K562 (cell line): ENCODE measurements at regions not wholly inside any gene's neighbourhood (a gene's known extent, or its start where the extent isn't known, plus 50 kb on each side); places are given as distances from the start of the nearest gene placed in this dataset.

Experiments used
- ATAC-seq: fragments of 200-7000 bp; cut with Tn5 transposase; 3 replicates; pipeline ENCODE4 v1.9.1; 2020; ENCODE audit warnings: moderate library complexity
- BruUV-seq: library from RNA; stranded (reverse); fragments of 400-500 nt; replicated peaks from 2 replicates; lab custom pipeline; 2021; lab: Mats Ljungman, UMichigan
- CTCF ChIA-PET: fragments of 300-600 bp; formaldehyde crosslinking; extraction: SDS; loops from one replicate; lab custom pipeline; 2021; ENCODE audit warnings: low intra/inter-chr PET ratio; lab: Yijun Ruan, JAX
- POLR2A ChIA-PET: fragments of 300-600, 350-650 bp; sonication (Branson Sonifier 250); formaldehyde crosslinking; extraction: SDS; loops from one replicate; lab custom pipeline; 2021; ENCODE audit warnings: antibody characterized with exemption, inconsistent platforms; lab: Yijun Ruan, JAX
- DNase-seq, 4 experiments: peaks; one replicate each; pipeline versions ENCODE4 v3.0.0 to v3.0.0-alpha.2; 2011 to 2018; ENCODE audit warnings: low spot score in 3 of 4, mixed read lengths in 3 of 4; ENCODE audit errors: extremely low read depth in 1 of 4
- FAIRE-seq: peaks from 2 replicates; lab custom pipeline; 2011; peaks lifted over from hg19 to GRCh38; lab: Jason Lieb, UNC
- H2AFZ ChIP-seq: 2 replicates; pipeline ENCODE4 v1.6.0; 2011; ENCODE audit warnings: low read depth, low read length, control low read depth, inconsistent platforms
- H3K27ac ChIP-seq: fragments of 200-600 bp; 3 replicates; pipeline ENCODE4 v1.8.0; 2011; ENCODE audit warnings: low read depth, mild to moderate bottlenecking, control low read depth, inconsistent platforms, low read length, moderate library complexity, mixed read lengths; ENCODE audit errors: extremely low read depth
- H3K27me3 ChIP-seq, 2 experiments: fragments of 300-600 bp in 1 of 2; 2 replicates in 1 of 2; 3 replicates in 1 of 2; pipeline versions ENCODE4 v1.6.0 to v1.8.0; 2011; ENCODE audit warnings: inconsistent platforms in 2 of 2, low read length in 2 of 2, mild to moderate bottlenecking in 1 of 2, mixed read lengths in 1 of 2, moderate library complexity in 1 of 2; ENCODE audit not compliant: control insufficient read depth in 2 of 2, insufficient read depth in 2 of 2
- H3K36me3 ChIP-seq: fragments of 300-600 bp; 3 replicates; pipeline ENCODE4 v1.8.0; 2011; ENCODE audit warnings: mild to moderate bottlenecking, low read length, inconsistent platforms; ENCODE audit not compliant: control insufficient read depth, insufficient read depth
- H3K4me1 ChIP-seq, 2 experiments: fragments of 200-600 bp in 1 of 2; replicated peaks in 1 of 2; 2 replicates in 1 of 2; 3 replicates in 1 of 2; pipeline versions ENCODE4 v1.5.1 to v1.8.0; 2011; ENCODE audit warnings: inconsistent platforms in 2 of 2, low read length in 2 of 2, mild to moderate bottlenecking in 1 of 2, mixed read lengths in 1 of 2, moderate library complexity in 1 of 2; ENCODE audit not compliant: control insufficient read depth in 2 of 2, insufficient read depth in 2 of 2
- H3K4me2 ChIP-seq: 2 replicates; pipeline ENCODE4 v1.6.1; 2011; ENCODE audit warnings: low read length, control low read depth, inconsistent platforms, mixed read lengths; ENCODE audit not compliant: insufficient read depth
- H3K4me3 ChIP-seq: fragments of 200-600 bp; sonication (generic), shearing (Covaris generic); 2 replicates; pipeline ENCODE4 v1.5.1; 2016; ENCODE audit warnings: control low read depth, inconsistent platforms
- H3K79me2 ChIP-seq: fragments of 200-600 bp; 3 replicates; pipeline ENCODE4 v1.8.0; 2011; ENCODE audit warnings: low read length, inconsistent platforms; ENCODE audit not compliant: control insufficient read depth, insufficient read depth
- H3K9ac ChIP-seq, 2 experiments: 2 replicates each; pipeline versions ENCODE4 v1.6.0 to v1.6.1; 2011; ENCODE audit warnings: low read depth in 2 of 2, low read length in 2 of 2, control low read depth in 1 of 2, inconsistent platforms in 1 of 2, mild to moderate bottlenecking in 1 of 2, mixed read lengths in 1 of 2; ENCODE audit not compliant: insufficient read depth in 1 of 2
- H3K9me1 ChIP-seq: one replicate; pipeline ENCODE4 v1.6.0; 2011; ENCODE audit warnings: inconsistent platforms, mild to moderate bottlenecking, low read length, moderate library complexity; ENCODE audit not compliant: control insufficient read depth, insufficient read depth
- H3K9me3 ChIP-seq: replicated peaks from 2 replicates; pipeline ENCODE4 v1.5.1; 2011; ENCODE audit warnings: low read depth, low read length, inconsistent platforms; ENCODE audit not compliant: control insufficient read depth, insufficient read depth
- H4K20me1 ChIP-seq: replicated peaks from 2 replicates; pipeline ENCODE4 v1.6.1; 2011; ENCODE audit warnings: low read length, inconsistent platforms, mixed read lengths; ENCODE audit not compliant: control insufficient read depth, insufficient read depth
- BRD9 ChIP-seq: fragments of 450-650 bp; IDR thresholded peaks from 2 replicates; pipeline ENCODE4 v1.6.1; 2018; ENCODE audit warnings: low read depth; ENCODE audit not compliant: partially characterized antibody
- DIDO1 ChIP-seq: fragments of 450-650 bp; IDR thresholded peaks from 2 replicates; pipeline ENCODE4 v1.6.1; 2016; ENCODE audit warnings: low read depth, missing biosample characterization, missing genetic modification characterization
- KAT7 ChIP-seq: sonication (generic); formaldehyde crosslinking; IDR thresholded peaks from 2 replicates; pipeline ENCODE4 v1.8.0; 2022; ENCODE audit warnings: missing genetic modification reagents, mild to moderate bottlenecking, borderline replicate concordance
- NRF1 ChIP-seq, 2 experiments: fragments of 450-650 bp; IDR thresholded peaks in 1 of 2; conservative IDR thresholded peaks in 1 of 2; 2 replicates each; pipeline ENCODE4 v1.6.1; 2014; ENCODE audit warnings: mild to moderate bottlenecking in 2 of 2
- SRF ChIP-seq, 2 experiments: fragments of 250-450, 450-650 bp in 1 of 2; sonication (Bioruptor Pico) in 1 of 2; sonication (generic) in 1 of 2; formaldehyde crosslinking; IDR thresholded peaks; 2 replicates each; pipeline versions ENCODE4 v1.5.0 to v1.5.1; 2020 to 2022; ENCODE audit warnings: mild to moderate bottlenecking in 1 of 2, missing genetic modification reagents in 1 of 2
- TCF7 ChIP-seq: sonication (generic); IDR thresholded peaks from 2 replicates; pipeline ENCODE4 v1.6.1; 2016; ENCODE audit warnings: antibody characterized with exemption, borderline replicate concordance
- ZNF408 ChIP-seq: fragments of 250-450 bp; sonication (Bioruptor Pico); IDR thresholded peaks from 2 replicates; pipeline ENCODE4 v1.4.0; 2020; ENCODE audit warnings: low read depth, mild to moderate bottlenecking, moderate library complexity
- ZNF766 ChIP-seq: fragments of 200-800 bp; sonication (Bioruptor generic); conservative IDR thresholded peaks from 2 replicates; pipeline ENCODE4 v1.6.1; 2016; ENCODE audit warnings: missing genetic modification characterization, missing compliant biosample characterization
- WGBS: fragments of 100-300 bp; shearing (Covaris generic); methylation state at CpG from one replicate; pipeline ENCODE4 v1.1.6; 2016; ENCODE audit warnings: low coverage, mixed read lengths; ENCODE audit not compliant: insufficient coverage; ENCODE audit errors: missing lambda C conversion rate; 5-methylcytosine and 5-hydroxymethylcytosine counted together
- in situ Hi-C: fragments of 300-500 bp; cut with MboI; formaldehyde crosslinking; loops from 4 replicates; pipeline ENCODE4 v1.15.0; 2018; ENCODE audit warnings: inconsistent platforms, mixed read lengths
- intact Hi-C: fragments of 100-400 bp; cut with micrococcal nuclease; formaldehyde crosslinking; loops from 2 replicates; pipeline ENCODE4 v1.14.2; 2022
- TF ChIP-seq, protein P1 (sequence below): fragments of 200-400 bp; formaldehyde crosslinking; IDR thresholded peaks from 2 replicates; pipeline ENCODE4 v1.6.1; 2017; ENCODE audit warnings: mild to moderate bottlenecking, low read depth, low read length, moderate library complexity
- TF ChIP-seq, protein P2 (sequence below), 2 experiments: fragments of 450-650 bp; formaldehyde crosslinking in 1 of 2; IDR thresholded peaks; 2 replicates each; pipeline versions ENCODE4 v1.4.0 to v1.6.1; 2014 to 2020; ENCODE audit warnings: mild to moderate bottlenecking in 2 of 2, borderline replicate concordance in 1 of 2, low read depth in 1 of 2

- Histone ChIP-seq H2AFZ (no peak overlapping the region), H3K27ac (peak overlapping the region; percentile 2; the same call in 1 of the 3 replicates), H3K4me1 (peaks cover 3 to 20% of the 10 kb centered on the region in 2 experiments; a peak in 3 of 5 replicates), H3K4me3 (no peak overlapping the region), H3K36me3 (no peaks in the 10 kb centered on the region), H3K9me3 (no peaks in the 10 kb centered on the region), H4K20me1 (no peaks in the 10 kb centered on the region), H3K4me2 (peak overlapping the region; percentile 36; the same call in 1 of the 2 replicates), H3K9ac (no peak overlapping the region), H3K9me1 (no peaks in the 10 kb centered on the region), H3K27me3 (no peaks in the 10 kb centered on the region), H3K79me2 (no peaks in the 10 kb centered on the region)
- POLR2A ChIA-PET = interaction anchor here (0.6 to 1.5 kb wide), 6 partner anchors 14 to 744 kb away, joined by 3 read pairs; partner anchors contain the start of gene BTG1
- peak; percentile 64 to 90 (median 81) for DNase-seq
- CTCF ChIA-PET = no interaction called here
- FAIRE-seq = peak; percentile 98
- BruUV-seq = no TSS peak
- intact Hi-C loops = no loop called here
- 12% methylated on average over 4 of the region's 4 CpGs for WGBS
- peak; percentile 98 for ATAC-seq
- in situ Hi-C loops = no loop called here
- TF ChIP-seq KAT7 (CRISPR knock-in tag) = no peak
- TF ChIP-seq ZNF766 = peak; percentile 87
- TF ChIP-seq, protein P1, sequence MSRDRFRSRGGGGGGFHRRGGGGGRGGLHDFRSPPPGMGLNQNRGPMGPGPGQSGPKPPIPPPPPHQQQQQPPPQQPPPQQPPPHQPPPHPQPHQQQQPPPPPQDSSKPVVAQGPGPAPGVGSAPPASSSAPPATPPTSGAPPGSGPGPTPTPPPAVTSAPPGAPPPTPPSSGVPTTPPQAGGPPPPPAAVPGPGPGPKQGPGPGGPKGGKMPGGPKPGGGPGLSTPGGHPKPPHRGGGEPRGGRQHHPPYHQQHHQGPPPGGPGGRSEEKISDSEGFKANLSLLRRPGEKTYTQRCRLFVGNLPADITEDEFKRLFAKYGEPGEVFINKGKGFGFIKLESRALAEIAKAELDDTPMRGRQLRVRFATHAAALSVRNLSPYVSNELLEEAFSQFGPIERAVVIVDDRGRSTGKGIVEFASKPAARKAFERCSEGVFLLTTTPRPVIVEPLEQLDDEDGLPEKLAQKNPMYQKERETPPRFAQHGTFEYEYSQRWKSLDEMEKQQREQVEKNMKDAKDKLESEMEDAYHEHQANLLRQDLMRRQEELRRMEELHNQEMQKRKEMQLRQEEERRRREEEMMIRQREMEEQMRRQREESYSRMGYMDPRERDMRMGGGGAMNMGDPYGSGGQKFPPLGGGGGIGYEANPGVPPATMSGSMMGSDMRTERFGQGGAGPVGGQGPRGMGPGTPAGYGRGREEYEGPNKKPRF = no peak
- no peak for TF ChIP-seq ZNF408 (CRISPR knock-in tag)
- TF ChIP-seq, protein P2, sequence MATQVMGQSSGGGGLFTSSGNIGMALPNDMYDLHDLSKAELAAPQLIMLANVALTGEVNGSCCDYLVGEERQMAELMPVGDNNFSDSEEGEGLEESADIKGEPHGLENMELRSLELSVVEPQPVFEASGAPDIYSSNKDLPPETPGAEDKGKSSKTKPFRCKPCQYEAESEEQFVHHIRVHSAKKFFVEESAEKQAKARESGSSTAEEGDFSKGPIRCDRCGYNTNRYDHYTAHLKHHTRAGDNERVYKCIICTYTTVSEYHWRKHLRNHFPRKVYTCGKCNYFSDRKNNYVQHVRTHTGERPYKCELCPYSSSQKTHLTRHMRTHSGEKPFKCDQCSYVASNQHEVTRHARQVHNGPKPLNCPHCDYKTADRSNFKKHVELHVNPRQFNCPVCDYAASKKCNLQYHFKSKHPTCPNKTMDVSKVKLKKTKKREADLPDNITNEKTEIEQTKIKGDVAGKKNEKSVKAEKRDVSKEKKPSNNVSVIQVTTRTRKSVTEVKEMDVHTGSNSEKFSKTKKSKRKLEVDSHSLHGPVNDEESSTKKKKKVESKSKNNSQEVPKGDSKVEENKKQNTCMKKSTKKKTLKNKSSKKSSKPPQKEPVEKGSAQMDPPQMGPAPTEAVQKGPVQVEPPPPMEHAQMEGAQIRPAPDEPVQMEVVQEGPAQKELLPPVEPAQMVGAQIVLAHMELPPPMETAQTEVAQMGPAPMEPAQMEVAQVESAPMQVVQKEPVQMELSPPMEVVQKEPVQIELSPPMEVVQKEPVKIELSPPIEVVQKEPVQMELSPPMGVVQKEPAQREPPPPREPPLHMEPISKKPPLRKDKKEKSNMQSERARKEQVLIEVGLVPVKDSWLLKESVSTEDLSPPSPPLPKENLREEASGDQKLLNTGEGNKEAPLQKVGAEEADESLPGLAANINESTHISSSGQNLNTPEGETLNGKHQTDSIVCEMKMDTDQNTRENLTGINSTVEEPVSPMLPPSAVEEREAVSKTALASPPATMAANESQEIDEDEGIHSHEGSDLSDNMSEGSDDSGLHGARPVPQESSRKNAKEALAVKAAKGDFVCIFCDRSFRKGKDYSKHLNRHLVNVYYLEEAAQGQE (IDR thresholded peaks at IDR 0.05; ENCODE audit: borderline replicate concordance) = peak; percentile 43; the same call in 1 of the 2 replicates
- TF ChIP-seq, protein P2 (CRISPR knock-in tag; IDR thresholded peaks at IDR 0.05; ENCODE audit: low read depth) = no peak
- TF ChIP-seq BRD9 = no peak
- no peak for TF ChIP-seq DIDO1 (tag)
- TF ChIP-seq NRF1 (conservative IDR thresholded peaks at IDR 0.05 in 1 of 2, IDR thresholded peaks at IDR 0.05 in 1 of 2) = 0 out of 4 replicates have a peak, but pooled peaks of 1 of the 2 experiments have one; percentile 27
- TF ChIP-seq SRF (CRISPR knock-in tag; IDR thresholded peaks at IDR 0.05) = no peak
- TF ChIP-seq TCF7 = peak; percentile 94
These were observed 233.2 kb upstream of the BTG1 start for GRCh38 chr12:92378682-92379479.
